Activated CD8-positive, alpha-beta T cell treated with anti-CD3 and anti-CD28 coated beads for 36 hours (primary cell): ENCODE measurements at regions not wholly inside any gene's neighbourhood (a gene's known extent, or its start where the extent isn't known, plus 50 kb on each side); places are given as distances from the start of the nearest gene placed in this dataset.

Source experiments
- ATAC-seq: fragments of 200-7000 bp; cut with Tn5 transposase; one replicate; pipeline ENCODE4 v1.10.0; 2021; ENCODE audit warnings: mild to moderate bottlenecking, moderate library complexity
- CTCF ChIA-PET: fragments of 350-600 bp; sonication (Branson Sonifier 250); formaldehyde crosslinking; loops from one replicate; lab custom pipeline; 2021; ENCODE audit warnings: antibody characterized with exemption; lab: Charles Lee
- POLR2A ChIA-PET: fragments of 350-600 bp; sonication (Branson Sonifier 250); formaldehyde crosslinking; loops from one replicate; lab custom pipeline; 2021; ENCODE audit warnings: antibody characterized with exemption; lab: Charles Lee
- DNase-seq: peaks from one replicate; pipeline ENCODE4 v3.0.0-alpha.2; 2020
- H3K27ac Mint-ChIP-seq: one replicate; pipeline ENCODE4 v1.8.0; 2021; ENCODE audit warnings: mild to moderate bottlenecking, mixed read lengths
- H3K27me3 Mint-ChIP-seq: one replicate; pipeline ENCODE4 v1.8.0; 2021; ENCODE audit warnings: mixed read lengths
- H3K36me3 Mint-ChIP-seq: one replicate; pipeline ENCODE4 v1.8.0; 2021; ENCODE audit warnings: low read depth, mixed read lengths
- H3K4me1 Mint-ChIP-seq: one replicate; pipeline ENCODE4 v1.8.0; 2021; ENCODE audit warnings: low read depth, mixed read lengths
- H3K4me3 Mint-ChIP-seq: one replicate; pipeline ENCODE4 v1.8.0; 2021; ENCODE audit warnings: mild to moderate bottlenecking, moderate library complexity, mixed read lengths
- H3K9me3 Mint-ChIP-seq: one replicate; pipeline ENCODE4 v1.8.0; 2021; ENCODE audit warnings: mixed read lengths
- CTCF ChIP-seq: fragments of 200-600 bp; IDR thresholded peaks from one replicate; pipeline ENCODE4 v1.8.0; 2022; ENCODE audit warnings: antibody characterized with exemption, mild to moderate bottlenecking
- intact Hi-C: fragments of 100-400 bp; cut with micrococcal nuclease; formaldehyde crosslinking; loops from one replicate; pipeline ENCODE4 v1.10.0; 2022

GRCh38 chr2:196337208-196337953 lies 166.0 kb upstream of the STK17B start:
- ATAC-seq (peak; percentile 24), DNase-seq (peak; percentile 16)
- Mint-ChIP-seq H3K9me3 (no peaks in the 10 kb centered on the region), H3K36me3 (no peaks in the 10 kb centered on the region), H3K27ac (no peak overlapping the region), H3K27me3 (no peaks in the 10 kb centered on the region), H3K4me3 (no peak overlapping the region), H3K4me1 (peaks cover 8% of the 10 kb centered on the region)
- POLR2A ChIA-PET: interaction anchor here (1.2 to 1.5 kb wide), 3 partner anchors 13 to 269 kb away, joined by 3 to 4 read pairs (median 3); partner anchors contain the start of gene DNAH7
- CTCF ChIA-PET: interaction anchor here (0.7 to 7.0 kb wide), 32 partner anchors 9 to 269 kb away, joined by 3 to 96 read pairs (median 4); partner anchors contain the start of gene DNAH7
- intact Hi-C loops: loop anchor here (1.0 to 10.0 kb wide), 2 partner anchors 117 to 259 kb away; no protein-coding TSS in a partner anchor
- peak; percentile 75 for TF ChIP-seq CTCF

- no peaks in the 10 kb centered on the region for H3K9me3 Mint-ChIP-seq
- H3K4me3 Mint-ChIP-seq: no peak overlapping the region
- no peak overlapping the region for H3K27ac Mint-ChIP-seq
- ChIA-PET POLR2A (interaction anchor here (0.6 to 1.5 kb wide), 2 partner anchors 12 to 148 kb away, joined by 4 read pairs; no protein-coding TSS in a partner anchor), CTCF (interaction anchor here (0.8 to 7.0 kb wide), 9 partner anchors 11 to 270 kb away, joined by 3 to 96 read pairs (median 5); partner anchors contain the start of gene DNAH7)
- intact Hi-C loops: loop anchor here (10.0 kb wide), 1 partner anchor 116 kb away; no protein-coding TSS in a partner anchor
- H3K27me3 Mint-ChIP-seq: no peaks in the 10 kb centered on the region
- no peaks in the 10 kb centered on the region for H3K36me3 Mint-ChIP-seq
- TF ChIP-seq CTCF: no peak
- peaks cover 7% of the 10 kb centered on the region for H3K4me1 Mint-ChIP-seq
- ATAC-seq (no peak), DNase-seq (no peak)
Observed at GRCh38 chr2:196338440-196338839, 167.1 kb upstream of the STK17B start.

GRCh38 chr2:196341277-196341841 lies 170.0 kb upstream of the STK17B start:
- ATAC-seq (no peak), DNase-seq (no peak)
- intact Hi-C loops: no loop called here
- CTCF ChIA-PET: interaction anchor here (0.7 to 1.7 kb wide), 3 partner anchors 44 to 263 kb away, joined by 3 to 6 read pairs (median 4); no protein-coding TSS in a partner anchor
- peaks cover 4% of the 10 kb centered on the region for H3K4me1 Mint-ChIP-seq
- H3K9me3 Mint-ChIP-seq: no peaks in the 10 kb centered on the region
- no peak for TF ChIP-seq CTCF
- no peaks in the 10 kb centered on the region for H3K36me3 Mint-ChIP-seq
- no peak overlapping the region for H3K4me3 Mint-ChIP-seq
- H3K27ac Mint-ChIP-seq: no peak overlapping the region
- H3K27me3 Mint-ChIP-seq: no peaks in the 10 kb centered on the region
- POLR2A ChIA-PET: interaction anchor here (1.2 kb wide), 1 partner anchor 14 kb away, joined by 3 read pairs; no protein-coding TSS in a partner anchor

GRCh38 chr2:196344397-196344796 lies 173.0 kb upstream of the STK17B start:
- H3K4me3 Mint-ChIP-seq: no peak overlapping the region
- TF ChIP-seq CTCF: no peak
- intact Hi-C loops: no loop called here
- no peaks in the 10 kb centered on the region for H3K4me1 Mint-ChIP-seq
- H3K36me3 Mint-ChIP-seq: no peaks in the 10 kb centered on the region
- H3K9me3 Mint-ChIP-seq: no peaks in the 10 kb centered on the region
- H3K27ac Mint-ChIP-seq: no peak overlapping the region
- DNase-seq (no peak), ATAC-seq (no peak)
- H3K27me3 Mint-ChIP-seq: no peaks in the 10 kb centered on the region
- ChIA-PET CTCF (interaction anchor here (0.7 to 3.0 kb wide), 4 partner anchors 47 to 276 kb away, joined by 3 to 10 read pairs (median 4); partner anchors contain the start of gene DNAH7), POLR2A (no interaction called here)
